Left lung (tissue), 4 donors: ENCODE measurements at regions not wholly inside any gene's neighbourhood (a gene's known extent, or its start where the extent isn't known, plus 50 kb on each side); places are given as distances from the start of the nearest gene placed in this dataset.

Experiments
- ATAC-seq: fragments of 200-7000 bp; cut with Tn5 transposase; one replicate; pipeline ENCODE4 v1.9.1; 2020; ENCODE audit warnings: moderate library complexity
- DNase-seq, 4 donors: peaks; one replicate each; pipeline ENCODE4 v3.0.0-alpha.2; 2013 to 2020
- H3K27ac ChIP-seq, 2 donors: fragments of 200-600 bp; sonication (generic) in 1 of 2; one replicate each; pipeline versions ENCODE4 v1.5.0 to v1.8.0; 2020 to 2021
- H3K27me3 ChIP-seq, 2 donors: fragments of 200-600 bp; sonication (generic) in 1 of 2; one replicate each; pipeline versions ENCODE4 v1.5.0 to v1.8.0; 2020 to 2021
- H3K36me3 ChIP-seq, 2 donors: fragments of 200-600 bp; sonication (generic) in 1 of 2; one replicate each; pipeline versions ENCODE4 v1.5.0 to v1.8.0; 2020 to 2021
- H3K4me1 ChIP-seq, 2 donors: fragments of 200-600 bp; one replicate each; pipeline ENCODE4 v1.8.0; 2021
- H3K4me3 ChIP-seq, 2 donors: fragments of 200-600 bp; sonication (generic) in 1 of 2; one replicate each; pipeline versions ENCODE4 v1.5.0 to v1.8.0; 2020 to 2021; ENCODE audit warnings: mild to moderate bottlenecking in 1 of 2
- H3K9me3 ChIP-seq, 2 donors: fragments of 200-600 bp; sonication (generic) in 1 of 2; one replicate each; pipeline versions ENCODE4 v1.5.0 to v1.8.0; 2020 to 2021
- intact Hi-C, 2 donors: fragments of 100-400 bp; cut with DNase I; formaldehyde crosslinking; loops; one replicate each; pipeline versions ENCODE4 v1.11.2 to v1.14.2; 2022
- TF ChIP-seq, protein P1 (sequence below), 2 donors: fragments of 200-600 bp; sonication (generic) in 1 of 2; IDR thresholded peaks; one replicate each; pipeline versions ENCODE4 v1.5.0 to v1.8.0; 2021; ENCODE audit warnings: antibody characterized with exemption in 2 of 2
- donor health status: DM: no; HTN: yes; CAD: no.
- donor health status: DM: no; HTN: no; CAD: no.

GRCh38 chr3:105923140-105923539, 54.3 kb upstream of the CBLB start:
- Histone ChIP-seq H3K27me3 (no peaks in the 10 kb centered on the region), H3K36me3 (no peaks in the 10 kb centered on the region), H3K27ac (no peak overlapping the region), H3K4me3 (no peak overlapping the region), H3K4me1 (no peaks in the 10 kb centered on the region), H3K9me3 (peaks cover 0 to 8% of the 10 kb centered on the region in 2 donors)
- DNase-seq (no peak), ATAC-seq (no peak)
- intact Hi-C loops: no loop called here
- TF ChIP-seq, protein P1, sequence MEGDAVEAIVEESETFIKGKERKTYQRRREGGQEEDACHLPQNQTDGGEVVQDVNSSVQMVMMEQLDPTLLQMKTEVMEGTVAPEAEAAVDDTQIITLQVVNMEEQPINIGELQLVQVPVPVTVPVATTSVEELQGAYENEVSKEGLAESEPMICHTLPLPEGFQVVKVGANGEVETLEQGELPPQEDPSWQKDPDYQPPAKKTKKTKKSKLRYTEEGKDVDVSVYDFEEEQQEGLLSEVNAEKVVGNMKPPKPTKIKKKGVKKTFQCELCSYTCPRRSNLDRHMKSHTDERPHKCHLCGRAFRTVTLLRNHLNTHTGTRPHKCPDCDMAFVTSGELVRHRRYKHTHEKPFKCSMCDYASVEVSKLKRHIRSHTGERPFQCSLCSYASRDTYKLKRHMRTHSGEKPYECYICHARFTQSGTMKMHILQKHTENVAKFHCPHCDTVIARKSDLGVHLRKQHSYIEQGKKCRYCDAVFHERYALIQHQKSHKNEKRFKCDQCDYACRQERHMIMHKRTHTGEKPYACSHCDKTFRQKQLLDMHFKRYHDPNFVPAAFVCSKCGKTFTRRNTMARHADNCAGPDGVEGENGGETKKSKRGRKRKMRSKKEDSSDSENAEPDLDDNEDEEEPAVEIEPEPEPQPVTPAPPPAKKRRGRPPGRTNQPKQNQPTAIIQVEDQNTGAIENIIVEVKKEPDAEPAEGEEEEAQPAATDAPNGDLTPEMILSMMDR (IDR thresholded peaks at IDR 0.05): no peak

GRCh38 chr3:105927741-105928140, 58.9 kb upstream of the CBLB start:
- Histone ChIP-seq H3K9me3 (no peaks in the 10 kb centered on the region), H3K4me1 (peaks cover 0 to 3% of the 10 kb centered on the region in 2 donors), H3K4me3 (no peak overlapping the region), H3K36me3 (no peaks in the 10 kb centered on the region), H3K27ac (no peak overlapping the region), H3K27me3 (no peaks in the 10 kb centered on the region)
- TF ChIP-seq, protein P1 (IDR thresholded peaks at IDR 0.05): no peak
- DNase-seq (no peak), ATAC-seq (no peak)
- intact Hi-C loops: no loop called here

- DNase-seq: no peak
- ATAC-seq: no peak
- H3K4me1 ChIP-seq: peaks cover 0 to 3% of the 10 kb centered on the region in 2 donors
- no peaks in the 10 kb centered on the region for H3K27me3 ChIP-seq
- TF ChIP-seq, protein P1 (IDR thresholded peaks at IDR 0.05): no peak
- no peaks in the 10 kb centered on the region for H3K9me3 ChIP-seq
- no peaks in the 10 kb centered on the region for H3K36me3 ChIP-seq
- intact Hi-C loops: no loop called here
- H3K4me3 ChIP-seq: no peak overlapping the region
- no peak overlapping the region for H3K27ac ChIP-seq
These were observed 61.9 kb upstream of the CBLB start for GRCh38 chr3:105930733-105931132.

GRCh38 chr3:105931500-105931899, 62.7 kb upstream of the CBLB start:
- H3K27ac ChIP-seq: no peak overlapping the region
- H3K4me3 ChIP-seq: no peak overlapping the region
- H3K4me1 ChIP-seq: peaks cover 0 to 3% of the 10 kb centered on the region in 2 donors
- DNase-seq: no peak
- TF ChIP-seq, protein P1 (IDR thresholded peaks at IDR 0.05): no peak
- H3K36me3 ChIP-seq: no peaks in the 10 kb centered on the region
- intact Hi-C loops: no loop called here
- no peaks in the 10 kb centered on the region for H3K9me3 ChIP-seq
- no peak for ATAC-seq
- no peaks in the 10 kb centered on the region for H3K27me3 ChIP-seq

DNA sequence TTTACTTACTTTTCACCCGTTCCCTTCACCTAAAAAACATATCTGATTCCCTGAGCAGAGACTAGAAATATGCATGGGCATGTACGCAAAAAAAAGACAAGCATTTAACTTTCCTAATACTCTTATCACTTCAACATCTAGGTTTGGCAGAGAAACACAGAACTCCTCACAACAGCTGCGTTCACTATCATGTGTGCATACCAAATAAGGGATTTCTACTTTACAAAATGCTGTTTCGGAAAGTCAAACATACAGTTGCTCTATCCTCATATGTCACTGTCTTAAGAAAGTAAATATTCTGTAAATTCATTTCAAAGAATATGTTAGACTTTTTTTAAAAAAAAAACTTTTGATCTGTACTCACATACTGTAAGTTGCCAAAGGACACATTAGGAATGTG, 65.1 kb upstream of the CBLB start:
- no peaks in the 10 kb centered on the region for H3K9me3 ChIP-seq
- TF ChIP-seq, protein P1 (IDR thresholded peaks at IDR 0.05): no peak
- no peaks in the 10 kb centered on the region for H3K27me3 ChIP-seq
- H3K4me1 ChIP-seq: peaks cover 0 to 3% of the 10 kb centered on the region in 2 donors
- H3K27ac ChIP-seq: no peak overlapping the region
- H3K36me3 ChIP-seq: no peaks in the 10 kb centered on the region
- DNase-seq (peak in 2 of 4 donors; percentile 39 to 67), ATAC-seq (no peak)
- intact Hi-C loops: no loop called here
- H3K4me3 ChIP-seq: no peak overlapping the region
